SK-N-MC (cell line): ENCODE measurements at regions not wholly inside any gene's neighbourhood (a gene's known extent, or its start where the extent isn't known, plus 50 kb on each side); places are given as distances from the start of the nearest gene placed in this dataset.

Experiments used
- EZH2 ChIP-seq: fragments of 200-600 bp; sonication (generic); IDR thresholded peaks from one replicate; pipeline ENCODE4 v1.6.1; 2017; ENCODE audit warnings: antibody characterized with exemption
- FOXP2 ChIP-seq: optimal IDR thresholded peaks from 2 replicates; pipeline ENCODE3; 2011; ENCODE audit warnings: mild to moderate bottlenecking, moderate library complexity; ENCODE audit not compliant: insufficient read depth; ENCODE audit errors: extremely low read length, control extremely low read depth
- POLR2AphosphoS5 ChIP-seq: IDR thresholded peaks from 2 replicates; pipeline ENCODE4 v1.6.1; 2012; ENCODE audit warnings: mild to moderate bottlenecking, low read depth, low read length, borderline replicate concordance

- TF ChIP-seq POLR2AphosphoS5 (no peak), EZH2 (no peak), FOXP2 (no peak)
These were observed 86.9 kb upstream of the PHOX2B start for GRCh38 chr4:41835321-41835995.
